Hepatocyte (in vitro differentiated cells): ENCODE measurements at regions not wholly inside any gene's neighbourhood (a gene's known extent, or its start where the extent isn't known, plus 50 kb on each side); places are given as distances from the start of the nearest gene placed in this dataset.

Experiments used
- DNase-seq: peaks from one replicate; pipeline ENCODE4 v3.0.0-alpha.2; 2016; ENCODE audit warnings: low spot score
- H2AFZ ChIP-seq: fragments of 200-600 bp; sonication (generic); 2 replicates; pipeline ENCODE4 v1.6.0; 2016; ENCODE audit warnings: antibody characterized with exemption, mild to moderate bottlenecking
- H3K27ac ChIP-seq: fragments of 200-600 bp; sonication (generic); 2 replicates; pipeline ENCODE4 v1.5.1; 2016; ENCODE audit warnings: mild to moderate bottlenecking
- H3K27me3 ChIP-seq: fragments of 200-600 bp; sonication (generic); 2 replicates; pipeline ENCODE4 v1.6.1; 2016
- H3K36me3 ChIP-seq: fragments of 200-600 bp; sonication (generic); replicated peaks from 2 replicates; pipeline ENCODE4 v1.5.1; 2016; ENCODE audit warnings: low read depth; ENCODE audit not compliant: insufficient read depth
- H3K4me1 ChIP-seq: fragments of 200-600 bp; sonication (generic); 2 replicates; pipeline ENCODE4 v1.5.1; 2016; ENCODE audit warnings: mild to moderate bottlenecking, moderate library complexity; ENCODE audit not compliant: insufficient read depth
- H3K4me2 ChIP-seq: fragments of 200-600 bp; sonication (generic); 2 replicates; pipeline ENCODE4 v1.6.0; 2016
- H3K4me3 ChIP-seq: fragments of 200-600 bp; sonication (generic); 2 replicates; pipeline ENCODE4 v1.5.1; 2016; ENCODE audit warnings: mild to moderate bottlenecking
- H3K79me2 ChIP-seq: fragments of 200-600 bp; sonication (generic); 2 replicates; pipeline ENCODE4 v1.6.0; 2017; ENCODE audit warnings: mild to moderate bottlenecking
- H3K9me2 ChIP-seq: fragments of 200-600 bp; sonication (generic); replicated peaks from 2 replicates; pipeline ENCODE4 v1.6.0; 2017; ENCODE audit warnings: mild to moderate bottlenecking; ENCODE audit not compliant: insufficient read depth
- H3K9me3 ChIP-seq: fragments of 200-600 bp; sonication (generic); 2 replicates; pipeline ENCODE4 v1.5.1; 2016; ENCODE audit warnings: low read depth, mild to moderate bottlenecking
- H4K20me1 ChIP-seq: fragments of 200-600 bp; sonication (generic); 2 replicates; pipeline ENCODE4 v1.6.0; 2016; ENCODE audit warnings: mild to moderate bottlenecking; ENCODE audit not compliant: insufficient read depth, poor library complexity, severe bottlenecking
- CTCF ChIP-seq: fragments of 200-600 bp; sonication (generic); IDR thresholded peaks from 2 replicates; pipeline ENCODE4 v1.5.1; 2016; ENCODE audit warnings: antibody characterized with exemption, mild to moderate bottlenecking; ENCODE audit not compliant: poor library complexity
- EZH2 ChIP-seq: fragments of 200-600 bp; sonication (generic); IDR thresholded peaks from 2 replicates; pipeline ENCODE4 v1.6.1; 2016; ENCODE audit warnings: antibody characterized with exemption, mild to moderate bottlenecking, borderline replicate concordance
- EZH2phosphoT487 ChIP-seq: fragments of 200-600 bp; sonication (generic); IDR thresholded peaks from one replicate; pipeline ENCODE4 v1.6.1; 2018; ENCODE audit warnings: antibody characterized with exemption, mild to moderate bottlenecking, low read depth, moderate library complexity; ENCODE audit not compliant: unreplicated experiment, severe bottlenecking
- WGBS: methylation state at CpG from one replicate; pipeline ENCODE4 v1.1.6; 2016; ENCODE audit warnings: low lambda C conversion rate; ENCODE audit errors: missing lambda C conversion rate; 5-methylcytosine and 5-hydroxymethylcytosine counted together

- Histone ChIP-seq H3K36me3 (no peaks in the 10 kb centered on the region), H4K20me1 (no peaks in the 10 kb centered on the region), H3K4me3 (no peak overlapping the region), H3K27me3 (no peaks in the 10 kb centered on the region), H3K79me2 (no peaks in the 10 kb centered on the region), H3K9me3 (no peaks in the 10 kb centered on the region), H3K27ac (no peak overlapping the region), H3K9me2 (no peaks in the 10 kb centered on the region), H2AFZ (no peak overlapping the region), H3K4me1 (no peaks in the 10 kb centered on the region), H3K4me2 (no peak overlapping the region)
- TF ChIP-seq EZH2 (no peak), EZH2phosphoT487 (no peak), CTCF (no peak)
- whole genome bisulfite sequencing, result 92% methylated on average over 4 of the region's 4 CpGs
- DNase-seq, result no peak
Measured at GRCh38 chr22:19640306-19640705, 74.0 kb upstream of the SEPTIN5 start.

- no peaks in the 10 kb centered on the region for H3K9me2 ChIP-seq
- no peak overlapping the region for H3K27ac ChIP-seq
- H3K4me2 ChIP-seq, result peak overlapping the region; percentile 67
- H3K27me3 ChIP-seq, result no peaks in the 10 kb centered on the region
- WGBS, result 28% methylated on average over 23 of the region's 25 CpGs
- peak overlapping the region; percentile 45 for H2AFZ ChIP-seq
- TF ChIP-seq CTCF, result peak; percentile 36
- no peak for TF ChIP-seq EZH2
- H4K20me1 ChIP-seq, result no peaks in the 10 kb centered on the region
- no peaks in the 10 kb centered on the region for H3K4me1 ChIP-seq
- H3K9me3 ChIP-seq, result no peaks in the 10 kb centered on the region
- no peaks in the 10 kb centered on the region for H3K36me3 ChIP-seq
- H3K79me2 ChIP-seq, result no peaks in the 10 kb centered on the region
- DNase-seq, result peak; percentile 60
- H3K4me3 ChIP-seq, result no peak overlapping the region
Measured at GRCh38 chr22:19641254-19641982, 72.9 kb upstream of the SEPTIN5 start.

- Histone ChIP-seq H3K79me2 (no peaks in the 10 kb centered on the region), H3K4me3 (no peak overlapping the region), H3K4me1 (no peaks in the 10 kb centered on the region), H3K9me2 (no peaks in the 10 kb centered on the region), H3K36me3 (no peaks in the 10 kb centered on the region), H3K9me3 (no peaks in the 10 kb centered on the region), H4K20me1 (no peaks in the 10 kb centered on the region), H3K27ac (no peak overlapping the region), H3K4me2 (peak overlapping the region; percentile 67), H2AFZ (no peak overlapping the region), H3K27me3 (no peaks in the 10 kb centered on the region)
- 94% methylated on average over 14 of the region's 18 CpGs for WGBS
- DNase-seq, result no peak
- TF ChIP-seq EZH2, result no peak
- TF ChIP-seq CTCF, result no peak
- no peak for TF ChIP-seq EZH2phosphoT487
Measured at GRCh38 chr22:19641983-19642451, 72.3 kb upstream of the SEPTIN5 start.
